ENCODE measurements at regions not wholly inside any gene's neighbourhood (a gene's known extent, or its start where the extent isn't known, plus 50 kb on each side); places are given as distances from the start of the nearest gene placed in this dataset.

DNA sequence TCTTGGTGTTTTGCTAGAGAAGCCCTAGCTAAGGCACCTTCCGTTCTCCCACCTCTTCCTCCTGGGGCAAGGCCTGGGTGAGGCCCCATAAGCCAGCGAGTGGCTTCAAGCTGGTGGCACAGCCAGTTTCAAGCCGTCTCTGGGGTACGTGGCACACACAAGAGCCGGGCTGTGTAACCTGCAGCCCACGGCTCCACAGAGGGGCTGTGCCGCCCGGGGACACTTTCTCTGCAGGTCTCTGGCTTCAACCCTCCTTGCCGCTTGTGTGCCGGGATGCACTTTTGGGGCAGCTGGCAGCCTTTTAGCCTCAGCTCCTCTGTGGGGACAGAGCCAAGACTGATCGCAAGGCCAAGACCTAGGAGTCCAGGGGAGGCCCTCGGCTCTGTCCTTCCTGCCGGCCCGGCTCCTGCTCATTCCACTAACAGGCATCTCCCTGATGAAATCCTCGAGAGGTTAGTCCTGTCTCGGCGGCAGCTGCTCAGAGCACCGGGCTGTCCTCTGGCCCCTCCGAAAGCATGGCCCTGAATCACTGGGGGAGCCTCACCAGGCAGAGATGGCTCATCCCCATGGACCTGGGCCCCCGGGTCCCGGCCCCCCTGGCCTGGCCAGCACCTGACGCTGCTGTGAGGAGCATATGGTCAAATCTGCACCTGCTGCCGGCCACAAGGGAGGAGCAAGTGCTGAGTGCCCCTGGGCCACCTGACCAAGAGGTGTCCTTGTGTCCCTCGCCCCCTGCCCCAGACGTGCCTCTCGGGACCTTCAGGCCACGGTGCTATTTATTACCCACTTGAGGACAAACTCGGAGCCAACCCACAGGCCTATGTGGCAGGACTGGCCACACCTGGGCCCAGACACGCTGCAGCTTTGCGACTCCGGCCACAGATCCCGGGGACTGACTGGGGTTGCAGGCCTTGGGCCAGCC, 98.5 kb downstream of the METRNL start:
- WGBS (ENCODE audit: insufficient coverage, insufficient replicate concordance, low lambda C conversion rate, missing lambda C conversion rate), result 55% methylated on average over 32 of the region's 32 CpGs
- Histone ChIP-seq H3K79me2 (ENCODE audit: control insufficient read depth, insufficient read depth, low read length) (no peaks in the 10 kb centered on the region), H4K20me1 (ENCODE audit: control insufficient read depth, insufficient read depth) (no peaks in the 10 kb centered on the region), H3K27me3 (replicated peaks in 1 of 2; ENCODE audit: control insufficient read depth in 2 of 2, insufficient read depth in 2 of 2, low read length in 1 of 2) (no peaks in the 10 kb centered on the region), H3K9me3 (replicated peaks; ENCODE audit: control insufficient read depth, insufficient read depth, low read length) (no peaks in the 10 kb centered on the region), H3K9ac (ENCODE audit: control insufficient read depth, insufficient read depth, low read length) (no peak overlapping the region), H3K4me2 (ENCODE audit: control insufficient read depth, insufficient read depth) (no peak overlapping the region), H2AFZ (ENCODE audit: control insufficient read depth, low read depth, low read length) (no peak overlapping the region), H3K27ac (ENCODE audit: control insufficient read depth, insufficient read depth) (no peak overlapping the region), H3K4me3 (no peak overlapping the region), H3K36me3 (ENCODE audit: control insufficient read depth in 2 of 2, insufficient read depth in 2 of 2, low read length in 1 of 2) (no peaks in the 10 kb centered on the region), H3K4me1 (ENCODE audit: control insufficient read depth, insufficient read depth, low read length) (peaks cover 22% of the 10 kb centered on the region)
- ChIA-PET CTCF (no interaction called here), RAD21 (ENCODE audit: unreplicated experiment) (no interaction called here), SMC1A (ENCODE audit: uncharacterized antibody, unreplicated experiment) (no interaction called here), POLR2A (interaction anchor here (0.6 kb wide), 1 partner anchor 104 kb away, joined by 3 read pairs; no protein-coding TSS in a partner anchor)
- ATAC-seq, result no peak
- no TSS peak for BruUV-seq (replicated peaks)
- FAIRE-seq, result no peak
- intact Hi-C loops (cut with micrococcal nuclease; ENCODE audit: unreplicated experiment), result no loop called here
- no peak for TF ChIP-seq PAX5 (IDR thresholded peaks at IDR 0.05; ENCODE audit: borderline replicate concordance, low read depth, low read length)
- no peak for TF ChIP-seq CREB1 (IDR thresholded peaks at IDR 0.05; ENCODE audit: low read depth)
- TF ChIP-seq SUZ12 (IDR thresholded peaks at IDR 0.05; ENCODE audit: unreplicated experiment), result no peak
- TF ChIP-seq TCF12 (IDR thresholded peaks at IDR 0.05; ENCODE audit: low read depth, low read length), result no peak
- no peak for TF ChIP-seq POLR2AphosphoS2 (IDR thresholded peaks at IDR 0.05; ENCODE audit: low read depth, low read length)
- DNase-seq (ENCODE audit: low read depth, low spot score), result no peak
- in situ Hi-C loops (cut with MboI), result no loop called here

DNA sequence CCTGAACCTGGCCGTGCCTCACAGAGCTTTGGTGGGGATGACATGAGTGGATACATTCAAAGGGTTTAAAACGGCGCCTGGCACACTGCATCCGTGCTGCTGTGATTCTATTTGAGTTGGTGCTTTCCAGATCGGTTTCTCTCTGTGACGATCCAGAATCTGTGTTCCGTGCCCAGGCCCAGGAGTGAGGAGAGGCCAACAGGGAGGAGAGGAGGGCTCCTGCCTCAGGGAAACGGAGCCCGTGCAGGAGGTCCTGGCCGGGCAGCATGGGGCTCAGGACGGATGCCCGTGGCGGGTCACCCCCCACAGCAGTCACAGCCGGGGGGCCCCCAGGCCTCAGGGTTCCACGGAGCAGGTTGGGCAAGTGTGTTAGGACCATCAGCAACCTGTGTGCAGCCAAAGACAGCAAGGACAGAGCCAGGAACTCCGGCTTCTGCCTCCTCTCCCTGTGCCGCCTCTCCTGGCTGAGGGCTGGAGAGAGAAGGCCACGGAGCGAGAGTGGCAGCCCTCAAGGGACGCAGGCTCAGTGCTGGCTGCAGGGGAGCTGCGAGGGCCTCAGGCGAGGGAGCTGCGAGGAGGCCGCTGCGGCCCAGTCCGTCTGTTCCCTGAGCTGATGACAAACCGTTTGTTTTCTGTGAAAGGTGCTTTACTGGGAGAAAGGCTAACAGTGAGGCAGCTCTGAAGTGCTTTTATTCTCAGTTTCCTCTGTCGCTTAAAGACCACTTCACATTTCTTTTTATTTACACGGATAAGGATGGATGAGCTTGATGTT, 99.3 kb downstream of the METRNL start:
- H3K9ac ChIP-seq (ENCODE audit: control insufficient read depth, insufficient read depth, low read length), result no peak overlapping the region
- ChIA-PET RAD21 (ENCODE audit: unreplicated experiment) (no interaction called here), POLR2A (interaction anchor here (0.6 kb wide), 1 partner anchor 105 kb away, joined by 3 read pairs; no protein-coding TSS in a partner anchor), CTCF (interaction anchor here (1.3 to 2.1 kb wide), 2 partner anchors 8 to 12 kb away, joined by 4 read pairs; no protein-coding TSS in a partner anchor), SMC1A (ENCODE audit: uncharacterized antibody, unreplicated experiment) (no interaction called here)
- ATAC-seq (no peak), FAIRE-seq (no peak), DNase-seq (ENCODE audit: low read depth, low spot score) (no peak)
- no peak overlapping the region for H2AFZ ChIP-seq (ENCODE audit: control insufficient read depth, low read depth, low read length)
- H3K79me2 ChIP-seq (ENCODE audit: control insufficient read depth, insufficient read depth, low read length), result no peaks in the 10 kb centered on the region
- no peaks in the 10 kb centered on the region for H3K27me3 ChIP-seq (replicated peaks in 1 of 2; ENCODE audit: control insufficient read depth in 2 of 2, insufficient read depth in 2 of 2, low read length in 1 of 2)
- intact Hi-C loops (cut with micrococcal nuclease; ENCODE audit: unreplicated experiment), result no loop called here
- no peak overlapping the region for H3K4me2 ChIP-seq (ENCODE audit: control insufficient read depth, insufficient read depth)
- BruUV-seq (replicated peaks), result no TSS peak
- WGBS (ENCODE audit: insufficient coverage, insufficient replicate concordance, low lambda C conversion rate, missing lambda C conversion rate), result 58% methylated on average over 29 of the region's 29 CpGs
- H4K20me1 ChIP-seq (ENCODE audit: control insufficient read depth, insufficient read depth), result no peaks in the 10 kb centered on the region
- no peak overlapping the region for H3K27ac ChIP-seq (ENCODE audit: control insufficient read depth, insufficient read depth)
- H3K4me3 ChIP-seq, result no peak overlapping the region
- peaks cover 22% of the 10 kb centered on the region for H3K4me1 ChIP-seq (ENCODE audit: control insufficient read depth, insufficient read depth, low read length)
- in situ Hi-C loops (cut with MboI), result no loop called here
- no peaks in the 10 kb centered on the region for H3K9me3 ChIP-seq (replicated peaks; ENCODE audit: control insufficient read depth, insufficient read depth, low read length)
- H3K36me3 ChIP-seq (ENCODE audit: control insufficient read depth in 2 of 2, insufficient read depth in 2 of 2, low read length in 1 of 2), result no peaks in the 10 kb centered on the region
- TF ChIP-seq MTA2 (IDR thresholded peaks at IDR 0.05; ENCODE audit: low read depth) (no peak), PAX5 (IDR thresholded peaks at IDR 0.05; ENCODE audit: borderline replicate concordance, low read depth, low read length) (no peak), NFYB (IDR thresholded peaks at IDR 0.05; ENCODE audit: insufficient read depth, low read depth, low read length) (no peak), TCF3 (IDR thresholded peaks at IDR 0.05; ENCODE audit: borderline replicate concordance, insufficient read depth, low read depth, low read length) (no peak), ZNF384 (IDR thresholded peaks at IDR 0.05; ENCODE audit: borderline replicate concordance, low read depth, low read length) (no peak), IRF4 (IDR thresholded peaks at IDR 0.05; ENCODE audit: low read depth, low read length) (no peak)
- TF ChIP-seq, protein P1, sequence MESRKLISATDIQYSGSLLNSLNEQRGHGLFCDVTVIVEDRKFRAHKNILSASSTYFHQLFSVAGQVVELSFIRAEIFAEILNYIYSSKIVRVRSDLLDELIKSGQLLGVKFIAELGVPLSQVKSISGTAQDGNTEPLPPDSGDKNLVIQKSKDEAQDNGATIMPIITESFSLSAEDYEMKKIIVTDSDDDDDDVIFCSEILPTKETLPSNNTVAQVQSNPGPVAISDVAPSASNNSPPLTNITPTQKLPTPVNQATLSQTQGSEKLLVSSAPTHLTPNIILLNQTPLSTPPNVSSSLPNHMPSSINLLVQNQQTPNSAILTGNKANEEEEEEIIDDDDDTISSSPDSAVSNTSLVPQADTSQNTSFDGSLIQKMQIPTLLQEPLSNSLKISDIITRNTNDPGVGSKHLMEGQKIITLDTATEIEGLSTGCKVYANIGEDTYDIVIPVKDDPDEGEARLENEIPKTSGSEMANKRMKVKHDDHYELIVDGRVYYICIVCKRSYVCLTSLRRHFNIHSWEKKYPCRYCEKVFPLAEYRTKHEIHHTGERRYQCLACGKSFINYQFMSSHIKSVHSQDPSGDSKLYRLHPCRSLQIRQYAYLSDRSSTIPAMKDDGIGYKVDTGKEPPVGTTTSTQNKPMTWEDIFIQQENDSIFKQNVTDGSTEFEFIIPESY (IDR thresholded peaks at IDR 0.05), result no peak

Measured in GM12878 (cell line).